Medulla oblongata (tissue), 1 donor: ENCODE measurements at regions not wholly inside any gene's neighbourhood (a gene's known extent, or its start where the extent isn't known, plus 50 kb on each side); places are given as distances from the start of the nearest gene placed in this dataset.

Experiments used
- DNase-seq: peaks from one replicate; pipeline ENCODE4 v3.0.0-alpha.2; 2015; ENCODE audit errors: extremely low spot score

DNA sequence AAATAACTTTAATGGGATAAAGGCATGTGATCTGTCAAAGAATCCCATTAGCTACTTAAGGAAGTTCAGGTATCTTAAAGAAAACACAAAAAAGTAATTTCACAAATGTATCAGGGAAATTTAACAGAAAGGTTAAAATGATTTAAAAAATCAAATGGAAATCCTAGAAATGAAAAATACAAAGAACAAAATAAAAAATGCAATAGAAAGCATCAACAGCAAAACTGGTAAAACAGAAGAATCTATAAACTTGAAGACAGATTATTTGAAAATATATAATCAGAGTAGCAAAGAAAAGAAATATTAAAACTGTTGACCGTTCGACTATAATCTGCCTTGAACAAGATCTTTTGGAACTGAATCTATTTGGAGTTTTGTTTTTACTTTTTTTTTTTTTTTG is 279.4 kb upstream of the SYT1 start:
- no peak for DNase-seq

DNA sequence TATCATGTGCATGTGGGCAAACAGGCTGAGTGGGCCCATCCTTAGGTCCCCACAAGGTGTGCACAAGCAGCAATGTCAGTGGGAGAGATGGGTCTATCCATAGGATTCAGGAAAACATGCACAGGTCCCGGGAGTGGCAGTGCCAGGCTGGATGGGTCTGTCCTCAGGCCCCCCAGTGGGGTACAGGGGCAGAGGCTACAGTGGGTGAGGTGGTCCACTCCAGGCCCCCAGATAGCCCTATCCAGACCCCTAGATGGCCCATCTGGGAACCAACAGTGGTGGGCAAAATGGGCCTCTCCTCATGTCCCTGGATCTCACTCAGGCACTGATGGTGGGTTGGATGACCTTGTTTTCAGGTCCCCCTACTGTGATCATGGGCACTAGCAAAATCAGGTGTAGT is 277.8 kb upstream of the SYT1 start:
- DNase-seq: no peak

DNA sequence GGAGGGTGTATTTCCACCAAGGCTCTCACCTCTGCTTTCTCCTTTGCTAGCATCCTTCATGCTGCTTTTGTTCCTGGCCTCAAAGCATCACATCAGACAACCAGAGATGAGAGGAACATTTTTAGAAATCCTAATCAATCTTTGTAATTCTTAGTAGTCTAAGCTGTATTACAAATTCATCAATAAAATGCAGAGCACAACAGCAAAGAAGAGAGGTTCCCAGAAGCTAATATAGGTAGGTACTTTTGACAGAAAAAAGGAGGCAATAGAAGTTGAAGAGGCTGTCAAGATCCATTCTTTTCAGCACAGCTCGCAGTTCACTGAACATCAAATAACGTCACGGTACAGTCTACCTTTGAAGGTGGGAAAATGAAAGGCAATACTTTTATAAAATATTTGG is 265.2 kb upstream of the SYT1 start:
- DNase-seq: no peak

DNA sequence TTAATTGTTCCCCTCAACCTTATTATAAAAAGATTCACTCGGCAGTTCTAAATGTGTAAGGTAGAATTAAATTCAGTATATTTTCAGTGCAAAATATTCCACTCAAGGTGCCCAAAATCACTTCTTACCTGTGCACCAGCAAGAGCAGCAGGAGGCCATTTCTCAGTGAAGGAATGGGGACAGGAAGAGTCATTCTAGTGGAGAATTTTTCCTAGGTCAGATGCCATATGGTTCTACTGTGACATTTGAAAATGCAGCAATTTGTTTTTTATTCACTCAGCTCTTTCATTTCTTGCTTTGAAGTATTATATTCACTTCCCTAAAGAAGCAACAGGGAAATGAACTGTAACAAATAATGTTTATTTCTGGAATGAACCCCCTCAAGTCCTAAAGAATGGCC is 264.0 kb upstream of the SYT1 start:
- DNase-seq: no peak

DNA sequence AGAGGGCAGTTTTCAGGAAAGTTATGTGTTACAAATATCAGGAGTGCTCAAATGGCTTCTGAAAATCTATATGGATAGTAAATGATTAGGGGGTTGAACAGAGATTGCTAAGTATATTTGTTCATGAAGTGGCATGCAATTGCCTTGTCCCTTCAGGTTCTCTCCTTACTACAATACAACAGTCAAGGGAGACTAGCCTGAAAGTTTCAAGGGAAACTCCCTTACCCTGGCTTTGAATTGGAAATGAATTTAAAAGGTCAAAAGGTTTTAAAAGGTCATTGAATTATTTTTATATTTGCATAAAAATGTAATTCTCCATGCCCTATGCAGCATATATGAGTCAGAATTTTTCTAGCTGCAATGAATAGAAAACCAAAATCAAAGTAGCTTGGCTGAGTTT is 253.1 kb upstream of the SYT1 start:
- DNase-seq: no peak

DNA sequence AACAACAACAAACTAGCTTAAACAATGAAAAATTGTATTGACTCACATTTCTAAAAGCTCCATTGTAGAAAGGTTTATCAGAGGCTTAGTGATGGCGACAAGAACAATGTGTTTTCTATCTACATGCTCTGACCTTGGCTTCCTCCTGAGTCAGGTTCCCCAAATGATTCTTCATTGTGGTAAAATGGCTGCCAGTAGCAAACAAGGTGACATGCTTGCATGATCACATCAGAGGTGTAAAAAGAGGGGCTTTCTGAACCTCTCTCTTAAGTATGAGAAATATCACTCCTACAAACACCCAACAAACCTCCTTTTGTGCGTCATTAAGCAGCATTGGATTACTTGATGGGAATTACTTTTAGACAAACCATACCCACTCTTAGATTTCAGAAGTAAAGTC is 252.4 kb upstream of the SYT1 start:
- DNase-seq: no peak

DNA sequence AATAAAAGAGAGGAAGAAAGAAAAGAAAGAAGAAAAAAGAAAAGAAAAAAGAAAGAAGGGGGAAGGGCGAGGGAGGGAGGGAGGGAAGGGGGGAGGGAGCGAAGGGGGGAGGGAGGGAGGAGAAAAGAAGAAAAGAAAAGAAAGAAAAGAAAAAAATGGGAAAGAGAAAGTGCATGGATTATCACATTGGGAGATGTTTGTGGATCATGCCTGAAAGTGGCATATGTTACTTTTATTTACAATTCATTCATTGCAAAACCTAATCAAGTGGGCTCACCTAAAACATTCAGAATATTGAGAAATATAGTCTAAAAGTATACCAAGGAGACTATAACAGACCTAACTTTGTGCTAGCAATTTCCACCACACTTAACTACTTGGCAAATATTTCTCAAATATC is 246.9 kb upstream of the SYT1 start:
- no peak for DNase-seq

DNA sequence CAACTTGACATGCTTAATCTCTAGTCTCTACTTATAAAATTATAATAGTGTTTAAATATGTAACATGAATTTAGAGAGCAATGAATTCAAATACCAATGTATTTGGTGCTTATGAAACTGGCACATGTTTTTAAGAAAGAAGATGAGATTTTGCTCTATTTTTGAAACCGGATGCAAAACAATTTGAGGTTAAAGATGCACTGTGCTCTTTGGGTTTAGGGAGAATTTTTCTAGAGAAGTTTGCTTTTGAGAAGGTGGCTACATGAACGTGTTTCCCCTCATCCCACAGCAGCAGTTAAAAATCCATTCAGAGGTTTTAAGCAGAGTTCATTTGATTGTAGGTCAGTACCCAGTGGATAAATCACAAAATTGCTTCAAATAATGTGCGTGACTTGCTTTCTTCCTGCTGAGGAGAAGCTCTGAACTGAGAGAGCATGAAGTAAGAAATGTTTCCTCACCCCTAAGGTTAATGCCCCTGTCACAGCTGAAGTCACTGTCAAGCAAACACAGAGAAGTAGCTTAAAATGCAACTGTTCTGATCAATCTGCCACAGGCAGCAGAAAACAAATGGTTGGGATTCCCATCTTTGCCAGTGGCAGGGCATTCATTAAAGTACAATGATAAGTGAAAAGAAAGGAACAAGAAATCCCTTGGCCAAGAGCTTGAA is 241.9 kb upstream of the SYT1 start:
- no peak for DNase-seq

DNA sequence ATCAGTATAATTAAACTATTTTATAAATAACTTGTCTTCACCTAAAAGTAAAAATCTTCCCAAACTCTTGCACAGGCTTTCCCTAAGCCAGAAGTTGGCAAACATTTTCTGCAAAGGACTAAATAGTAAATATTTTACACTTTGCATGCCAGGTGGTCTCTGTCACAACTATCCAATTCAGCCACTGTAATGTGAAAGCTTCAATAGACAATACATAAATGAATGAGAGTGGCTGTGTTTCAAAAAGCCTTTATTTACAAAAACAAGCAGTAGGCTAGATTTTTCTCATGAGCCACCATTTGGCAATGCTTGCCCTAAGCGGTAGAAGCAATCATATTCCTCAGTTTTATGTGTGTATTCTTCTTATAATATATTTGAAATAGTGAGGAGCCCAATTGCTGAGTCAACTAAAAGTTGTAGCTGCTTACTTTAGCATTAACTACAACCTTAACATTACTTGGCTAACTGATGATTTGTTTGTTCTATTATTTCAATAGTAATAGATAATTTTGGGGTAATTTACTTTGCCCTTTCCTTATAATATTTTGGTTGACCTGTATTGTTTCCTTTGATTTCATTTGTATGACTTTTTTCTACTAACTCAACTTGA is 236.0 kb upstream of the SYT1 start:
- DNase-seq: no peak

DNA sequence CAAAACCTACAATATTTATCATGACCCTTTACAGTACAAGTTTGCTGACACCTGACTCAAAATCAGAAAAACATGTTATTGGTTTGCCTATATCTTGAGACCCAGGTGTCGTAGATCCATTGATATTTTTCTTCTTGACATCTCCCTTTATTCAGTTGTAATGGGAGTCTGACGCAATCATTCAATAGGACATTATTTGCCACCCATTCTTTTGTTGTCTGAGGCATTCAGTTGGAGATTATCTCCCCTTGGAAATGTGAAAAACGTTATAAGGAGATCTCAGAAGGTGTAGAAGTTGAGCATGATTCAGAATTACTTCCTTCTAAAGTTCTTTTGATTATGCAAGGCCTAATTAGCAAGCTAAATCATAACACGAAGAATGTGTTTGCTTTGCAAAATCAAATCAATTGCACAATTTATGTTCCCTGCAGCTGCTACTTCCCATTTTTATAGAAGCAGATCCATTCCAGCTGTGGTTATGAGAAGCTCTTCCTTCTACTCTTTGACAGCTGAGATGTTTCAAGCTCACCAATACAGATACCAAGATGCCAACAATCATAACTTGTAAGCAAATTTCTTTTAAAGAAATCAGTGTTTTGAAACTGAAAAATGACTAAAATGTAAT is 228.2 kb upstream of the SYT1 start:
- DNase-seq: no peak

DNA sequence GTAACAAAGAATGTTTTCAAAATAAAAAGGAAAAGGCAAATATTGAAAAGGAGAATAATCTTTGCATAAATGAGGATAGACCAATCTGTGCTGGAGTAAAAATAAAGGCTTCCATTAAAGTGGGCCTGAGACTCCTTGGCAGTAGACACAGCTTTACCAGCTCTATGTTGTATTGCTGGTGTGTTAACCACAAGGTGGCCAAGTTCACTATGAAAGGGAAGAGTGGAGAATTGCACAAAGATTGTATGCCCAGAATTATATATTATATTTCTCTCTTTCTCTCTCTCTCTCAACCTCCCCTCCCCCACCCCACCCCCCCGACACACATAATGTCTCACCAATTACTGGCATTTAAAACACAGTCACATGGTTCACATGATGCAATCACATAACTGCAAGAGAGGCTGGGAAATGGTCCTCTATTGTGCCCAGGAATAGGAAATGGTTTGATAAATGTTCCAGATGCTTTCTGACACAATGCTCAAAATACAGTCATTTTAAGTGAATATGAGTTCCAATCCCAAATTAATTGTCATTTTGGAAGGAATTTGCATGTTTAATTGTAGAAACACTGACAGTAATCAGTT is 222.6 kb upstream of the SYT1 start:
- DNase-seq: no peak

DNA sequence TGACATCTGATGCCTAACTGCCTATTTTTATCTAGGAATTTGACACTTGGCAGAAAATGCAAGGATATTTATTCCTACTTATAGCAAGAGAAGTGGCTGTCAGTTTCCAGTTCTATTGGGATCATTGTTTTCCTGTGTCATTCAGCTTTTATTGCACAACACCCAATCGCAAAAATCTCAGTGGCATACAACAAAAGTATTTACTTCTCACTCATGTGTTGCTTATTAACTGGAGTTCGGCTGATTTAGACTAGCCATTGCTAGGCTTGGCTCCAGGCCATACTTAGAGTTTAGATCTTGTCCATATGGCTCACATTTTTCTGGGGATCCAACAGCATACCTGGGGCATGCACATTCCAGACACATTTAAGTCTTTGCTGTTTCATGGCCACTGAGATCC is 218.6 kb upstream of the SYT1 start:
- DNase-seq: no peak

DNA sequence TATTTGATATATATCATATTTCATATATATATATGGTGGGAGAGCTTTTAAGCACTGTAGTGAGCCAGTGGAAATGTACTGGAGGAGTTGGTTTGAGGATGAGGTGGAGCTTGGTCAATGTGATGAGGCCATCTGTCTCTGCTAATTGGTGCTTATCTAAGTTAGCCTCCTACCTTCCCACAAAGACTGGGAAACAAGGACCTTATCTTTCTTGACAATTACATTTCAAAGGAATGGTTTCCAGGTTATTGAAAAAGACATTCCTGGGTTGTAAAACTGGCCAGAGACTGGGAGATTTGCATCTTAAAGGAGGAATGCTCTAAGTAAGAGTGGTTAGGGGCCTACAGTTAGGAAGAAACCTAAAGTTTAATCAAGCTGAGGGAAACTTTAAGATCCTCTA is 212.8 kb upstream of the SYT1 start:
- no peak for DNase-seq

DNA sequence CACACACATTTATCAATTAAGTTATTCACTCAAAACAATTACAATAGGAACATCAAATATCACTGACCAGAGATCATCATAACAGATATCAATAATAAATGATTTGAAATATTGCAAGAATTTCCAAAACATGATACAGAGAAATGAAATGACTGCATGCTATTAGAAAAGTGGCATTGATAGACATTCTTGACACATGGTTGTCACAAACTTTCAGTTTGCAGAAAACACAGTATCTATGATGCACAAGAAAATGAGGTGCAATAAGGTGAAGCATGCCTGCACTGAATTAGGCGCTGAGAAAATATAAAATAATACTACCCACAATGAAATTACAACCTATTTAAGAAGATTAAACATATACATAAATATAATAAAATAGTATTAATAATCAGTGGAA is 198.0 kb upstream of the SYT1 start:
- no peak for DNase-seq

DNA sequence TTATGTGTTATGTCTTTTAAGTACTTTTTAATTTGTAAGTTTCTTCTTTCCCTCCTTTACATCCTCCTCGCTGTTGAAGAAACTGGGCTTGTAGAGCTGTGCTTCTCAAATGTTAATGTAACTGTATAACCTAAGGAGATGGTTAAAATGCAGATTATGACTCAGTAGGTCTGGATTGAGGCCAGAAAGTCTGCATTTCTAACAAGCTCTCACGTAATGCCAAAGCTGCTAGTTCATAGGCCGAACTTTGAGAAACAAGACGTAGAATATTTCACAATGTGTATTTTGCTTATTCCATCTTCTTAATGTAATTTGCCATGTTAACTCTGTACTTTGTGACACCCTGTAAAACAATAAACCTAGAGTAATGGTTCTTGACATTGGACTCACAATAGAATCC is 193.3 kb upstream of the SYT1 start:
- DNase-seq: no peak

DNA sequence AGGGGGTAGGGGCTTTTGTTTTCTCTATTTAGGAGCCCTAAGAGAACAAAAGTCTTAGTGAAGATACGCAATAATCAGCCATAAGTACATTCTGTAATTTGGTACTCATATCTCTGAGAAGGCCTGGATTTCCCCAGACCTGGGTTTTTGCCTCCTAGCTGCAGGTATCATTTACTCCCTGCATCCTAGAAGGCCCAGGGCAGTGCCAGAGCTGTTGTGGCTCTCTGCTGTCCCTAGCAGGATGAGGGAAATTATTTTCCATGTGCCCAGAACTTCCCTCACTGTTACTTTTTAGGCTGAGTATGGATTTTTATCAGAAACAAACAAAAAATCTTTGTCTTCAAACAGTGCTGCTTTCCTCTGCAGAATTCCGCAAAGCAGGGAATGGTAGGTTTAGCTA is 192.5 kb upstream of the SYT1 start:
- no peak for DNase-seq

DNA sequence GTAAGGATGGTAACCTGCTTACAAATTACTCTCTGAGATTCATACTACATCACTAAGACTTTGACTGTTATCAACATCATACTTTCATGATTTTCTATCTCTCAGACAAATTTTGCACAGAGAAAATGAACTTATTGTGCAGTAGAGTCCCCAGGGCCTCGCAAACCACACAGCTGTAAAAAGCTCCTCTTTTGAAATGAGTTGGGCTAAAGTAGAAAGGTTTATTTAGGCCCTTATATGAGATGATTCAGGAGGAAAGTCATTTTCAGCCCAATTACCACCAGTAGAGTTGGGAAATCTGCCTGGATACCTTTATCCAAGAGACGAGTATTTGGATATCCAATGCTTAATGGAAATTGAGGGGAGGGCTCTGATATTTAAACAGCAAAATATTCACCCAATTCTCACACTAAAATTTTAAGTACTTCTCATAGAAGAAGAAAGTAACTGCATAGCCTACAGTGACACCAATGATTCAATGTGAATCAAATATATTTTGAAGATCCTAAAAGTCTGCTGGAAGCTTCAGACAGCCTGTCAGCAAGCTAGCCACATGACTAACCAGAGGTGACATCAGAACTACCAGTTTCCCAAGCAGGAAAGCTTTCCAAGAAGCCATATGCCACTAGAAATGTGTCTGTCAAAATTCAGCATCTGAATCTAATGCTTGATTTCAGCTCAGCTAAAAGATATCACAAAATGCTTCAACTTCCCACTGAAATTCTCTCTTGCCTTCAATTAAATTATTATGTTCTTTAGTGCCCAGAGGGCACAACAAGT is 190.1 kb upstream of the SYT1 start:
- DNase-seq: no peak

DNA sequence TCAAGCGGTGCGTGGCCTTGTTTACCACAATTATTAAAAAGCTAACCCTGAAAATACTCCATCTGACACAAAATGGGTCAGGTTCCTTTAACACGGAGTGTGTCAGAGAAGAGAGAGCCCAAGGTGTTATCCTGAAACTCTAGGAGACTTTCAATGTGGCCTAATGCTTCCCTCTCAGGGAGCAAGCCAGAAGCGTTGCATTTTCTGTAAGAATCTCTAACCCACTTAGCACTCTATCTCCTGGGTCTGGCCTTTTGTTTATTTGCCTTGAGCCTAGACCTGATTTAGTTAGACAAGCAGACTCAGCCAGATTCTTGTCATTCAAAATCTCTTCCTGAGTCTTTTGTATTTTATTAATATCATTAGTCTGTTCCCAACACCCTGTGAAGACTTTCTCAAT is 184.0 kb upstream of the SYT1 start:
- no peak for DNase-seq

DNA sequence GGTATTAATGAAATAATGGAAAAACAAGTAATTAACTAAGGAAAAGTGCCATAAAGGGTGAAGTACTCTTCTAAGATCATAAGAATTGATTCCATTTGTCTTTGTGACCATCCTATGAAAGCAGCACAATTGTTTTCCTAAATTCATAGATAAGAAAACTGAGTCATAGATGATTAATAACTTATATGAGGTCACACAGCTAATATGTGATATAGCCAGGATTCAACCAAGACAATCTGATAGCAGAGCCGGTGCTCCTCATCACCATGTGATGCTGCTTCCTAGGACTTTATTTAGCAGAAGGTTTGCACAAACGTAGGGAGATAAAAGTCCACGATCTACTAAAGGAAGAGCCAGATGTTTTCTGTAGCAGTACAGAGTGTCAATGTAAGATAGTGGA is 181.5 kb upstream of the SYT1 start:
- DNase-seq: no peak

DNA sequence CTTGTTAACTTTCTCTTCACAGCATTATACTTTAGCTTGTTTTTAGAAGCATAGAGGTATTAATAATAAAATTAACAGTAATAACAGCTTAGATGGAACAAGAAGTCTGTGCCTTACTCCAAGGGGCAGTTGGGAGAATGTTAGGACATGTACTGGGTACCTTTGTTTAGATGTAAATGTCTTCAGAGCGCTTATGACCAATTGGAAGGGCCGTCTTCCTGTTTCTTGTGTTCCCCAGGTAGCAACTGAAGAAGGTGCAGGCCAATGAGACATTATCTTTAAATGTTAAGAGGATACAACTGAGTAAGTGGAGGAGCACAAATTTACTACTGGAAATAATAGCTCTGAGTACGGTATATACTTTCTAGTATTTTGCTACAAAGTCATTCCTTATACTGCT is 180.9 kb upstream of the SYT1 start:
- DNase-seq: no peak

DNA sequence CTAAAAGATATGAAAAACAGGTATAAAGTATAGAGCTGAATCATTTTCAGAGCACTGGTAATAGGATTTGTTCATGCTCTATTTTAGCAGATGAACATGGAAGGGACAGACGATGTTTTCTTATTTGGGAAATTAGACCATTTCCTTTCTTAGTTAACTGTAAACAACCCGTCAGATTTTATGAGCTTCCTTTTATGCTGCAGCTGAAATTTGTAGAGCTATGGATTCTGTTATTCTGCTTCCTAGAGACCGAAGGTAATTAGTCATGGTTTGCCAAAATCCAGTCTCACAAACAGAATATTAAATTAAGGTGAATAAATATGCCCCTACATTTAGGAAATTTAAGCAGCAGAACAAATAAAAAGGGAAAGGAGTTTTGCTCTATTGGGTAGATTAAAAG is 180.2 kb upstream of the SYT1 start:
- DNase-seq: no peak

DNA sequence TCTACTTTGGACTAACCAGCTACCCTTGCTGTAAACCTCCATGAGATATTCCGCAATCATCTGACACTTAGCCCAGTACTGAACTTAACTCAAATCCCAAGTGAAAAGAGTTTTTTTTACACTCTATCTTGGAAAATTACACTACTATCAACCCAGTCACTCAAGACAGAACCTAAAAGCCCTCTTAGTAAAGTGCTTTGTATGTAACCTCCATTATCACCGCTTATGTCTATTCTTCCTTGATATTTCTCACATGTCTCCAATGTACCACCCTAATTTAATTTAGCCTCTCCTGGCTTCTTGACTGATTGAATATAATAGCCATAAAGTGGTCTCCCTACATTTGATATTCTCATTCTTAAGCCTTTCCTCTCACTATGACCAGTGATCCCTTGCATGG is 168.8 kb upstream of the SYT1 start:
- DNase-seq: no peak

DNA sequence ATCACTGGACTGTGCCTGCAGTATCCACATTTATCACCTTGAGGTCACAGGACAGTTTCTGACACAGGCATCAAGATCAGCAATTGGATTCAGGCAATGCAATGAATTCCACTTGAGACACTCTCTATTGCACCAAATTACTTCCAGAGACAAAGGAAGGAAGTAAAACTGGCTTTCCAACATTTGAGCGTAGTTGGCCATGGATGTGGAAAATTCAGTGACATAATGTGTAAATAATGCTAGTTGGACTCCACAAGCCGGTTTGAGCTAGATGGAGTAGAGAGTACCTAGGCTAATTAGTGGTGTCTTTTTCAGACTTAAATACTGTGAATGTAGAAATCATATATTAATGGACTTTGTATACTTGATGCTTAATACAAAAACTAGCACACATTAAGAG is 168.3 kb upstream of the SYT1 start:
- DNase-seq: no peak
